Sigmoid colon (tissue), 6 donors: ENCODE measurements at regions not wholly inside any gene's neighbourhood (a gene's known extent, or its start where the extent isn't known, plus 50 kb on each side); places are given as distances from the start of the nearest gene placed in this dataset.

ENCODE experiments used
- DNase-seq: peaks from one replicate; pipeline ENCODE4 v3.0.0-alpha.2; 2019
- H3K27ac ChIP-seq, 4 donors: fragments of 200-600 bp; sonication (generic); one replicate each; pipeline ENCODE4 v1.5.1; 2016 to 2019; ENCODE audit warnings: mild to moderate bottlenecking in 1 of 4
- H3K27me3 ChIP-seq, 3 donors: fragments of 200-600 bp; sonication (generic); one replicate each; pipeline ENCODE4 v1.5.1; 2019; ENCODE audit warnings: mild to moderate bottlenecking in 1 of 3
- H3K36me3 ChIP-seq, 4 donors: fragments of 200-600 bp; sonication (generic); one replicate each; pipeline ENCODE4 v1.5.1; 2016 to 2019
- H3K4me1 ChIP-seq, 4 donors: fragments of 200-600 bp; sonication (generic); one replicate each; pipeline ENCODE4 v1.5.1; 2017 to 2019
- H3K4me3 ChIP-seq, 4 donors: fragments of 200-600 bp; sonication (generic); one replicate each; pipeline ENCODE4 v1.5.1; 2017 to 2019; ENCODE audit warnings: mild to moderate bottlenecking in 2 of 4, moderate library complexity in 1 of 4
- H3K9me3 ChIP-seq, 4 donors: fragments of 200-600 bp in 3 of 4; sonication (generic) in 3 of 4; one replicate each; pipeline versions ENCODE4 v1.5.1 to v1.6.1; 2013 to 2019
- CTCF ChIP-seq, 4 experiments: fragments of 450-650 bp in 3 of 4; fragments of 200-600 bp in 1 of 4; IDR thresholded peaks; one replicate each; pipeline ENCODE4 v1.5.1; 2016 to 2019; ENCODE audit warnings: antibody characterized with exemption in 4 of 4, mild to moderate bottlenecking in 3 of 4, moderate library complexity in 2 of 4
- EP300 ChIP-seq, 4 donors: sonication (generic); formaldehyde crosslinking; IDR thresholded peaks; one replicate each; pipeline ENCODE4 v1.6.1; 2017; ENCODE audit warnings: antibody characterized with exemption in 4 of 4
- POLR2A ChIP-seq, 2 donors: fragments of 450-650 bp; IDR thresholded peaks; one replicate each; pipeline ENCODE4 v1.6.1; 2016; ENCODE audit warnings: antibody characterized with exemption in 2 of 2, mild to moderate bottlenecking in 2 of 2, moderate library complexity in 2 of 2
- POLR2AphosphoS5 ChIP-seq, 4 donors: sonication (generic); formaldehyde crosslinking; IDR thresholded peaks; one replicate each; pipeline ENCODE4 v1.6.1; 2017; ENCODE audit warnings: antibody characterized with exemption in 4 of 4
- WGBS, 2 donors: extraction: QIAGEN DNeasy Blood & Tissue Kit; methylation state at CpG; one replicate each; pipeline ENCODE4 v1.1.7; 2013; 5-methylcytosine and 5-hydroxymethylcytosine counted together
- intact Hi-C: fragments of 100-400 bp; cut with DNase I; formaldehyde crosslinking; loops from one replicate; pipeline ENCODE4 v1.15.1; 2023
- donor health status: healthy with polysubstance abuse.
- donor health status: healthy.

DNA sequence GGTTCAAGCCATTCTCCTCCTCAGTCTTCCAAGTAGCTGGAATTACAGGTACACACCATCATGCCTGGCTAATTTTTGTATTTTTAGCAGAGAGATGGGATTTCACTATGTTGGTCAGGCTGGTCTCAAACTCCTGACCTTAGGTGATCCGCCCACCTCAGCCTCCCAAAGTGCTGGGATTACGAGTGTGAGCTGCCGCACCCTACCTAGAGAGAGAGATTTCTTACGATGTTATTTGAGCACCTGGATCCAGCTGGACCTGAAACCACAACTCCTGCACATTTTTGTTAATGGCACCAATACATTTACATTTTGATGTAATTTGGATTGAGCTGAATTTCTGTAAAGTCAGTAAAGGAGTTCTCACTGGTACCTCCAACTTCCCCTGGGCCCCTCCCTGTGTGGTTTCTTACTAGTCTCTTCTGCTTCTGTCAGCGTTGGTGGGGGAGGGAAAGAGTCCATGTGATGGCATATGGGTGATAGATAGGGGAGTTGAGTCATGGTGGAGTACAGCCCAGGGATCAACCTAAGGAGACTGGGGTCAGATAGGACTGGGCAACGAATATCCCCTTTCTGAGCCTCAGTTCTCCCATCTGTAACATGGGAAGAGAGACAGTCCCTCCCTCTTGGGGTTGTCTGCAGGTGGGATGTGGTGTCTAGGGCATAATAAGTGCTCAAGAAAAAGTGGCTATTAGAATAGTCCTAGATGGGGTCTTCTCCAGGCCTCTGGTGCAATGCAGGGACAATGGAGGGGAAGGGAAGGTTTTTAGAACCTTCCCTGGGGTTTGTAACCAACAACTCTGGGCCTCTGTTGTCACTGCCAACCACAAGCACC is 83.3 kb upstream of the MED13L start:
- intact Hi-C loops = no loop called here
- 81 to 84% methylated on average over 6 of the region's 6 CpGs for WGBS, 2 donors
- Histone ChIP-seq H3K4me3 (no peak overlapping the region), H3K9me3 (no peaks in the 10 kb centered on the region), H3K36me3 (no peaks in the 10 kb centered on the region), H3K27me3 (no peaks in the 10 kb centered on the region), H3K27ac (no peak overlapping the region), H3K4me1 (peaks cover 0 to 19% (median 13%) of the 10 kb centered on the region in 4 donors)
- no peak for TF ChIP-seq CTCF (IDR thresholded peaks at IDR 0.05)
- no peak for TF ChIP-seq EP300 (IDR thresholded peaks at IDR 0.05)
- TF ChIP-seq POLR2A (IDR thresholded peaks at IDR 0.05) = no peak
- no peak for TF ChIP-seq POLR2AphosphoS5 (IDR thresholded peaks at IDR 0.05)
- no peak for DNase-seq

DNA sequence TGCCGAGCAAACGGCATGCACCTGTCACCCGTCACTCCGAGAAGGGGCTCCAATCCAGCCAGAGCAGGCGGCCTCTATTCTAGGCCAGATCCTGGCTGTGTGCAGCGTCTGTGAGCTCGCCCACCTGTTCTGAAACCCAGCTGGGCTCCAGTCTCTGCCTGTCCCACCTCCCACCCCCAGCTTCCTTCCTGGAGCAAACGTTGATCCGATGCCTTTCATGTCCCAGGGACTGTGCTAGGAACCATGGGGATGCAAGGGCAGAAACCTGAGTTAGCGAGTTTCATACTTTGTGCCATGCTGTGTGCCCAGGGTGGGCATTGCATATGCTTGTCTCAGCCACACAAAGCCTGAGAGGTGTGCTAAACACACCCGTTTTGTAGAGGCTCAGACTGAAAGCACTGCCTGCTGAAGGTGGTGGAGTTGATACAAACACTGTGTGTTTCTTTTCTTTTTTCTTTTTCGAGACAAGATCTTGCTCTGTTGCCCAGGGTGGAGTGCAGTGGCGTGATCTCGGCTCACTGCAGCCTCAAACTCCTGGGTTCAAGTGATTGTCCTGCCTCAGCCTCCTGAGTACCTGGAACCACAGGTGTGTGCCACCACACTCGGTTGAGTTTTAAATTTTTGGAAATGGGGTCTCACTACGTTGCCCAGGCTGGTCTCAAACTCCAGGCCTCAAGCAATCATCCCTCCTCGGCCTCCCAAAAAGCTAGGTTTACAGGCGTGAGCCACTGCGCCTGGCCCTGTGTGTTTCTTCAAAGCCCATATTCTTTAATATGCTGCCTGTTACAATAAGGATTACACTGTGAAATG is 84.1 kb upstream of the MED13L start:
- Histone ChIP-seq H3K36me3 (no peaks in the 10 kb centered on the region), H3K4me3 (no peak overlapping the region), H3K27ac (no peak overlapping the region), H3K4me1 (peaks cover 0 to 27% (median 20%) of the 10 kb centered on the region in 4 donors), H3K9me3 (no peaks in the 10 kb centered on the region), H3K27me3 (no peaks in the 10 kb centered on the region)
- 67 to 76% methylated on average over 19 of the region's 19 CpGs for WGBS, 2 donors
- no peak for TF ChIP-seq POLR2A (IDR thresholded peaks at IDR 0.05)
- TF ChIP-seq EP300 (IDR thresholded peaks at IDR 0.05) = no peak
- TF ChIP-seq POLR2AphosphoS5 (IDR thresholded peaks at IDR 0.05) = no peak
- TF ChIP-seq CTCF (IDR thresholded peaks at IDR 0.05) = no peak
- intact Hi-C loops = no loop called here
- DNase-seq = no peak

DNA sequence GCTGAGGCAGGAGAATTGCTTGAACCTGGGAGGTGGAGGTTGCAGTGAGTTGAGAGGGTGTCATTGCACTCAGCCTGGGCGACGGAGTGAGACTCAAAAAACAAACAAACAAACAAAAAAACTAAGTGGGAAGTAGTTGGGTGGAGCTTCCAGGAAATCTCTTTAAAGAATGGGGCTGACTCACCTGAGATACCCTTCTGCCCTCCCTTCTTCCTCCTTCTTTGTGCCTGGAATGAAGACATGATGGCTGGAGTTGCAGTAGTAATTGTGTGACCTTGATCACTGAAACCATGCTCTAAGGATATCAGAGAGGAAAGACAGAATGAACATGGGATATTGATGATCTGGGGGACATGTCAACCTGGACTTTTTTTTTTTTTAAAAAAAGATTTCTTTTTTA is 87.6 kb upstream of the MED13L start:
- Histone ChIP-seq H3K27me3 (no peaks in the 10 kb centered on the region), H3K27ac (no peak overlapping the region), H3K36me3 (no peaks in the 10 kb centered on the region), H3K4me1 (peaks cover 0 to 13% (median 10%) of the 10 kb centered on the region in 4 donors), H3K9me3 (no peaks in the 10 kb centered on the region), H3K4me3 (no peak overlapping the region)
- intact Hi-C loops = no loop called here
- DNase-seq = no peak
- 34 to 53% methylated on average over 2 of the region's 2 CpGs for WGBS, 2 donors
- no peak for TF ChIP-seq CTCF (IDR thresholded peaks at IDR 0.05)
- TF ChIP-seq EP300 (IDR thresholded peaks at IDR 0.05) = no peak
- TF ChIP-seq POLR2AphosphoS5 (IDR thresholded peaks at IDR 0.05) = no peak
- TF ChIP-seq POLR2A (IDR thresholded peaks at IDR 0.05) = no peak

DNA sequence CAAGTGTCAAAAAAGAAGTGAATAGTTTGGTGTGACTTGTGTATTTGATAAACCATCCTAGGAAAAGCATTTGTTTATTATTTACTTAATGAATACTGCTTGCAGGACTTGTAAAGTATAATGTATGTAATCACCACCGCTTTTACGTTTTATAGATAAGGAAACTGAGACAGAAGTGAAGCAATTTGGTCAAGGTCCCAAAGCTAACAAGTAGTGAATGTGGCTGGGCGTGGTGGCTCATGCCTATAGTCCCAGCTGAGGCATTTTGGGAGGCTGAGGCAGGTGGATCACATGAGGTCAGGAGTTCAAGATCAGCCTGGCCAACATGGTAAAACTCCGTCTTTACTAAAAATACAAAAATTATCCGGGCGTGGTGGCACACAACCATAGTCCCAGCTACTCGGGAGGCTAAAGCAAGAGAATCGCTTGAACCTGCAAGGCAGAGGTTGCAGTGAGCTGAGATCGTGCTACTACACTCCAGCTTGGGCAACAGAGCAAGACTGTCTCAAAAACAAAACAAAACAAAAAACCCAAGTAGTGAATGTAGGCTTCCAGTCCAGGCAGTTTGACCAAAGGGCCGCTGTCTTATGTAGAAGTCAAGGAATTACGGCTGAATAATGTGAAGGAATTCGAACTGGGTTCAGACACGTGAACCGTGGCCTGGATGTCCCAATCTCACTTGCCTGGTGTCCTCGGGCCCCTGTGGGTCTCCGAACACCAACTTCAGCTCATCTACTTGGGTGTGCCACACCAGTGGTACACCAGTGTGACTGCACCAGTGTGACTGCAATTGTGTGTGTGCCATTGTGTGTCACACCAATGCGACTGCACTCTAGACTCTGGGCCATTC is 88.3 kb upstream of the MED13L start:
- WGBS, 2 donors = 77 to 90% methylated on average over 17 of the region's 17 CpGs
- Histone ChIP-seq H3K9me3 (no peaks in the 10 kb centered on the region), H3K36me3 (no peaks in the 10 kb centered on the region), H3K27ac (peak overlapping the region in 1 of 4 donors; percentile 33), H3K27me3 (no peaks in the 10 kb centered on the region), H3K4me3 (no peak overlapping the region), H3K4me1 (peaks cover 0 to 16% (median 11%) of the 10 kb centered on the region in 4 donors)
- DNase-seq = no peak
- no peak for TF ChIP-seq POLR2A (IDR thresholded peaks at IDR 0.05)
- TF ChIP-seq POLR2AphosphoS5 (IDR thresholded peaks at IDR 0.05) = no peak
- no peak for TF ChIP-seq EP300 (IDR thresholded peaks at IDR 0.05)
- TF ChIP-seq CTCF (IDR thresholded peaks at IDR 0.05) = no peak
- intact Hi-C loops = no loop called here
